ENCODE measurements at regions not wholly inside any gene's neighbourhood (a gene's known extent, or its start where the extent isn't known, plus 50 kb on each side); places are given as distances from the start of the nearest gene placed in this dataset.

GRCh38 chr3:30123224-30123623 is 483.2 kb upstream of the TGFBR2 start:
- no peak overlapping the region for H3K4me3 ChIP-seq
- H3K36me3 ChIP-seq: no peaks in the 10 kb centered on the region
- H3K27ac ChIP-seq: no peak overlapping the region
- peaks cover 0 to 5% (median under 1%) of the 10 kb centered on the region in 4 donors for H3K9me3 ChIP-seq
- H3K27me3 ChIP-seq: no peaks in the 10 kb centered on the region
- no peak for DNase-seq
- no peak for TF ChIP-seq POLR2A (IDR thresholded peaks at IDR 0.05)
- no peak for TF ChIP-seq CTCF (IDR thresholded peaks at IDR 0.05)
- no peak for TF ChIP-seq POLR2AphosphoS5 (IDR thresholded peaks at IDR 0.05)
- TF ChIP-seq EP300 (IDR thresholded peaks at IDR 0.05): no peak
- H3K4me1 ChIP-seq: peaks cover 0 to 6% (median 0%) of the 10 kb centered on the region in 4 donors
- 76 to 95% methylated on average over 3 of the region's 3 CpGs for WGBS, 2 donors
- intact Hi-C loops (cut with DNase I): no loop called here

GRCh38 chr3:30123755-30124154 is 482.6 kb upstream of the TGFBR2 start:
- intact Hi-C loops (cut with DNase I): no loop called here
- H3K4me1 ChIP-seq: peaks cover 0 to 6% (median 0%) of the 10 kb centered on the region in 4 donors
- no peak overlapping the region for H3K4me3 ChIP-seq
- DNase-seq: no peak
- peaks cover 0 to 5% (median under 1%) of the 10 kb centered on the region in 4 donors for H3K9me3 ChIP-seq
- no peaks in the 10 kb centered on the region for H3K27me3 ChIP-seq
- WGBS, 2 donors: 87 to 91% methylated on average over 1 of the region's 1 CpG
- TF ChIP-seq CTCF (IDR thresholded peaks at IDR 0.05): no peak
- no peak for TF ChIP-seq EP300 (IDR thresholded peaks at IDR 0.05)
- TF ChIP-seq POLR2A (IDR thresholded peaks at IDR 0.05): no peak
- no peak for TF ChIP-seq POLR2AphosphoS5 (IDR thresholded peaks at IDR 0.05)
- H3K27ac ChIP-seq: no peak overlapping the region
- H3K36me3 ChIP-seq: no peaks in the 10 kb centered on the region

GRCh38 chr3:30124435-30125370 is 481.7 kb upstream of the TGFBR2 start:
- no peak for DNase-seq
- H3K36me3 ChIP-seq: no peaks in the 10 kb centered on the region
- no peak overlapping the region for H3K4me3 ChIP-seq
- H3K4me1 ChIP-seq: peaks cover 0 to 6% (median 0%) of the 10 kb centered on the region in 4 donors
- H3K27me3 ChIP-seq: no peaks in the 10 kb centered on the region
- peaks cover 0 to 5% (median under 1%) of the 10 kb centered on the region in 4 donors for H3K9me3 ChIP-seq
- H3K27ac ChIP-seq: no peak overlapping the region
- intact Hi-C loops (cut with DNase I): no loop called here
- TF ChIP-seq POLR2A (IDR thresholded peaks at IDR 0.05) (no peak), CTCF (IDR thresholded peaks at IDR 0.05) (no peak), EP300 (IDR thresholded peaks at IDR 0.05) (no peak), POLR2AphosphoS5 (IDR thresholded peaks at IDR 0.05) (no peak)
- WGBS, 2 donors: 59 to 81% methylated on average over 2 of the region's 2 CpGs

- no peak for DNase-seq
- H3K4me3 ChIP-seq: no peak overlapping the region
- WGBS, 2 donors: 73 to 82% methylated on average over 2 of the region's 2 CpGs
- no peak overlapping the region for H3K27ac ChIP-seq
- peaks cover 0 to 5% (median under 1%) of the 10 kb centered on the region in 4 donors for H3K9me3 ChIP-seq
- TF ChIP-seq CTCF (IDR thresholded peaks at IDR 0.05) (no peak), POLR2AphosphoS5 (IDR thresholded peaks at IDR 0.05) (no peak), POLR2A (IDR thresholded peaks at IDR 0.05) (no peak), EP300 (IDR thresholded peaks at IDR 0.05) (no peak)
- intact Hi-C loops (cut with DNase I): no loop called here
- H3K4me1 ChIP-seq: peaks cover 0 to 5% (median 0%) of the 10 kb centered on the region in 4 donors
- H3K36me3 ChIP-seq: no peaks in the 10 kb centered on the region
- H3K27me3 ChIP-seq: no peaks in the 10 kb centered on the region
These were observed 476.6 kb upstream of the TGFBR2 start for GRCh38 chr3:30129765-30130164.

All from sigmoid colon (tissue), 6 donors.